ENCODE measurements at regions not wholly inside any gene's neighbourhood (a gene's known extent, or its start where the extent isn't known, plus 50 kb on each side); places are given as distances from the start of the nearest gene placed in this dataset.

DNA sequence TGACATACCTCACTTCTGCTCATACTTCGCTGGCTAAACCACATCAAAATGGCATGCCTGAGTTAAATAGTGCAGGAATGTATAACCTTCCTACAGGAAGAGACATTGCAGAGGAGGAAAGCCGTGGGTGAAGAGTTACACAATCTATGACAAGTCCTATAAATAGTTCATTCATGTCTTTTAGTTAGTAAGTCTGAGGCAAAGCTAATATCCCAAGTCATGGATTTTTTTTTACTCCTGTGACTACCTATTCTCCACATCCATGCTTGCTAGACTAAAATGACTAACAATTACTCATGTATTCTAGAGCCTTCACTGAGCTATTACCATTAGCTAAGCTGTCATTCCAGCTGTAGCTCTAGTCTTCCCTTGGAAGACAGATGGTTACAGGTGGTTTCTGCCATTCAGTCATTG is 391.3 kb downstream of the NR2F1-AS1 start:
- TF ChIP-seq CTCF (IDR thresholded peaks at IDR 0.05) (no peak), EZH2 (IDR thresholded peaks at IDR 0.05; ENCODE audit: borderline replicate concordance, insufficient read depth, low read depth, low read length, poor library complexity, severe bottlenecking) (no peak)

All from B cell (primary cell).